ENCODE measurements at regions not wholly inside any gene's neighbourhood (a gene's known extent, or its start where the extent isn't known, plus 50 kb on each side); places are given as distances from the start of the nearest gene placed in this dataset.

- no peak overlapping the region for H3K4me3 ChIP-seq (ENCODE audit: low read depth, low read length)
- DNase-seq (ENCODE audit: low read depth), result no peak
Measured at GRCh38 chr5:96340357-96340756, 92.7 kb downstream of the PCSK1 start.

GRCh38 chr5:96339862-96340261 is 93.2 kb downstream of the PCSK1 start:
- DNase-seq (ENCODE audit: low read depth), result no peak

More at GRCh38 chr5:96340357-96340756, 92.7 kb downstream of the PCSK1 start:
- TF ChIP-seq CTCF (IDR thresholded peaks at IDR 0.05; ENCODE audit: insufficient read depth, low read depth, low read length), result no peak

GRCh38 chr5:96338624-96339415 is 94.2 kb downstream of the PCSK1 start:
- peak; percentile 31 for DNase-seq (ENCODE audit: low read depth)
- no peak overlapping the region for H3K4me3 ChIP-seq (ENCODE audit: low read depth, low read length)
- no peak for TF ChIP-seq CTCF (IDR thresholded peaks at IDR 0.05; ENCODE audit: insufficient read depth, low read depth, low read length)

More at GRCh38 chr5:96339862-96340261, 93.2 kb downstream of the PCSK1 start:
- TF ChIP-seq CTCF (IDR thresholded peaks at IDR 0.05; ENCODE audit: insufficient read depth, low read depth, low read length), result no peak
- H3K4me3 ChIP-seq (ENCODE audit: low read depth, low read length), result no peak overlapping the region

- no peak for TF ChIP-seq CTCF (IDR thresholded peaks at IDR 0.05; ENCODE audit: insufficient read depth, low read depth, low read length)
- H3K4me3 ChIP-seq (ENCODE audit: low read depth, low read length), result no peak overlapping the region
- DNase-seq (ENCODE audit: low read depth), result peak; percentile 22
Measured at GRCh38 chr5:96338091-96338490, 95.0 kb downstream of the PCSK1 start.

GRCh38 chr5:96337048-96337781 is 95.8 kb downstream of the PCSK1 start:
- DNase-seq (ENCODE audit: low read depth), result no peak
- no peak overlapping the region for H3K4me3 ChIP-seq (ENCODE audit: low read depth, low read length)
- no peak for TF ChIP-seq CTCF (IDR thresholded peaks at IDR 0.05; ENCODE audit: insufficient read depth, low read depth, low read length)

- no peak overlapping the region for H3K4me3 ChIP-seq (ENCODE audit: low read depth, low read length)
- TF ChIP-seq CTCF (IDR thresholded peaks at IDR 0.05; ENCODE audit: insufficient read depth, low read depth, low read length), result peak; percentile 93
- peak; percentile 93 for DNase-seq (ENCODE audit: low read depth)
Measured at GRCh38 chr5:96336351-96336985, 96.6 kb downstream of the PCSK1 start.

Data from fibroblast of villous mesenchyme (primary cell).